T-cell (primary cell): ENCODE measurements at regions not wholly inside any gene's neighbourhood (a gene's known extent, or its start where the extent isn't known, plus 50 kb on each side); places are given as distances from the start of the nearest gene placed in this dataset.

Source experiments
- ATAC-seq, 4 experiments: fragments of 200-7000 bp in 3 of 4; fragments of 150-1000 bp in 1 of 4; cut with Tn5 transposase; replicated peaks in 1 of 4; 1 replicate in 3 of 4; 2 replicates in 1 of 4; pipeline ENCODE4 v1.10.0; 2021; ENCODE audit warnings: moderate library complexity in 3 of 4, mild to moderate bottlenecking in 2 of 4, moderate number of reproducible peaks in 1 of 4
- CTCF ChIA-PET, 2 donors: fragments of 300-600 bp; sonication (Branson Sonifier 250); formaldehyde crosslinking; loops; one replicate each; lab custom pipeline; 2022; ENCODE audit warnings: antibody characterized with exemption in 2 of 2; lab: Charles Lee
- POLR2A ChIA-PET, 2 donors: fragments of 300-600 bp; sonication (Branson Sonifier 250); formaldehyde crosslinking; loops; one replicate each; lab custom pipeline; 2022; ENCODE audit warnings: antibody characterized with exemption in 2 of 2; lab: Charles Lee
- DNase-seq, 35 experiments: peaks; one replicate each; pipeline versions ENCODE4 v3.0.0 to v3.0.0-alpha.2; 2013 to 2023
- H3K27ac ChIP-seq: one replicate; pipeline ENCODE4 v1.5.1; 2013; ENCODE audit warnings: low read length
- H3K27me3 ChIP-seq, 2 experiments: replicated peaks in 1 of 2; 1 replicate in 1 of 2; 2 replicates in 1 of 2; pipeline versions ENCODE4 v1.6.1 to v1.7.0; 2013; ENCODE audit warnings: low read length in 1 of 2, mixed read lengths in 1 of 2; ENCODE audit not compliant: control insufficient read depth in 2 of 2, insufficient read depth in 2 of 2; ENCODE audit errors: extremely low read depth in 1 of 2
- H3K36me3 ChIP-seq, 2 donors: 1 replicate in 1 of 2; 2 replicates in 1 of 2; pipeline versions ENCODE4 v1.6.1 to v1.7.0; 2013; ENCODE audit warnings: low read length in 1 of 2; ENCODE audit not compliant: control insufficient read depth in 2 of 2, insufficient read depth in 1 of 2; ENCODE audit errors: extremely low read depth in 1 of 2
- H3K4me1 ChIP-seq, 2 experiments: 1 replicate in 1 of 2; 2 replicates in 1 of 2; pipeline versions ENCODE4 v1.6.1 to v1.7.0; 2013; ENCODE audit warnings: low read length in 2 of 2, mixed read lengths in 1 of 2; ENCODE audit not compliant: insufficient read depth in 2 of 2, control insufficient read depth in 1 of 2; ENCODE audit errors: extremely low read depth in 1 of 2
- H3K4me3 ChIP-seq, 2 donors: 1 replicate in 1 of 2; 2 replicates in 1 of 2; pipeline versions ENCODE4 v1.5.1 to v1.7.0; 2013; ENCODE audit warnings: mild to moderate bottlenecking in 2 of 2, low read length in 1 of 2, moderate library complexity in 1 of 2; ENCODE audit not compliant: control insufficient read depth in 1 of 2; ENCODE audit errors: extremely low read depth in 1 of 2
- H3K9me3 ChIP-seq: 2 replicates; pipeline ENCODE4 v1.7.0; 2013
- H3K27ac Mint-ChIP-seq, 2 donors: one replicate each; pipeline ENCODE4 v1.8.0; 2020 to 2021; ENCODE audit warnings: mild to moderate bottlenecking in 2 of 2, mixed read lengths in 2 of 2
- H3K27me3 Mint-ChIP-seq, 2 donors: one replicate each; pipeline ENCODE4 v1.8.0; 2021 to 2022; ENCODE audit warnings: mixed read lengths in 2 of 2
- H3K36me3 Mint-ChIP-seq: one replicate; pipeline ENCODE4 v1.8.0; 2021; ENCODE audit warnings: mixed read lengths
- H3K4me1 Mint-ChIP-seq, 3 donors: one replicate each; pipeline ENCODE4 v1.8.0; 2020 to 2022; ENCODE audit warnings: mixed read lengths in 3 of 3, mild to moderate bottlenecking in 1 of 3
- H3K4me3 Mint-ChIP-seq, 3 donors: one replicate each; pipeline ENCODE4 v1.8.0; 2020 to 2022; ENCODE audit warnings: mild to moderate bottlenecking in 3 of 3, mixed read lengths in 3 of 3, moderate library complexity in 3 of 3
- H3K9me3 Mint-ChIP-seq, 3 donors: one replicate each; pipeline ENCODE4 v1.8.0; 2020 to 2022; ENCODE audit warnings: mixed read lengths in 3 of 3
- WGBS: methylation state at CpG from one replicate; pipeline ENCODE4 v1.1.5; 2013; ENCODE audit warnings: missing lambda C conversion rate; ENCODE audit not compliant: insufficient coverage; 5-methylcytosine and 5-hydroxymethylcytosine counted together

DNA sequence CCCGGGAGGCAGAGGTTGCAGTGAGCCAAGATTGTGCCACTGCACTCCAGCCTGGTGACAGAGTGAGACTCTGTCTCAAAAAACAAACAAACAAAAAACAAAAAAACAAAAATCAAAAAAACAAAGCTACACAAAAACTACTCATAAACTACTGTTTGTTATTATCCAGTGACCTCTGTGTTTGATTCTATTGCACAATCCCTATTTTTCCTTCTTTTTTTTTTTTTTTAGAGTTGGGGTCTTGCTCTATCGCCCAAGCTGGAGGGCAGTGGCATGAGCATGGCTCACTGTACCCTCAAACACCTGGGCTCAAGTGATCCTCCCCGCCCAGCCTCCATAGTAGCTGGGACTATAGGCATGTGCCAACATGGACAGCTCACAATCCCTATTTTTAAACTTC lies 92.7 kb downstream of the FAM217A start:
- H3K4me3 Mint-ChIP-seq = no peak overlapping the region
- H3K36me3 ChIP-seq = peaks cover 0 to 2% of the 10 kb centered on the region in 2 donors
- H3K9me3 ChIP-seq = no peaks in the 10 kb centered on the region
- ChIA-PET POLR2A (interaction anchor here in 1 of 2 donors (0.8 kb wide), 1 partner anchor 62 kb away, joined by 3 read pairs; no protein-coding TSS in a partner anchor), CTCF (interaction anchor here in 1 of 2 donors (0.7 to 1.1 kb wide), 3 partner anchors 12 to 31 kb away, joined by 4 to 5 read pairs (median 5); no protein-coding TSS in a partner anchor)
- H3K4me3 ChIP-seq = no peak overlapping the region
- DNase-seq (no peak), ATAC-seq (no peak)
- H3K9me3 Mint-ChIP-seq = peaks cover 0 to 3% (median 0%) of the 10 kb centered on the region in 3 donors
- no peaks in the 10 kb centered on the region for H3K27me3 Mint-ChIP-seq
- 86% methylated on average over 2 of the region's 3 CpGs for WGBS
- peaks cover 0 to 7% of the 10 kb centered on the region in 2 experiments for H3K4me1 ChIP-seq
- no peaks in the 10 kb centered on the region for H3K27me3 ChIP-seq
- H3K27ac ChIP-seq = no peak overlapping the region
- peaks cover 12 to 29% (median 19%) of the 10 kb centered on the region in 3 donors for H3K4me1 Mint-ChIP-seq
- H3K27ac Mint-ChIP-seq = no peak overlapping the region
- peaks cover 36% of the 10 kb centered on the region for H3K36me3 Mint-ChIP-seq

GRCh38 chr6:3987053-3987452 lies 91.9 kb downstream of the FAM217A start:
- DNase-seq = no peak
- Mint-ChIP-seq H3K27ac (no peak overlapping the region), H3K9me3 (peaks cover 0 to 1% (median 0%) of the 10 kb centered on the region in 3 donors), H3K27me3 (no peaks in the 10 kb centered on the region), H3K4me1 (peaks cover 18 to 31% (median 24%) of the 10 kb centered on the region in 3 donors), H3K4me3 (no peak overlapping the region), H3K36me3 (peaks cover 33% of the 10 kb centered on the region)
- no peaks in the 10 kb centered on the region for H3K9me3 ChIP-seq
- POLR2A ChIA-PET = no interaction called here
- CTCF ChIA-PET = interaction anchor here (0.5 to 0.7 kb wide), 2 partner anchors 52 to 645 kb away, joined by 3 read pairs; no protein-coding TSS in a partner anchor
- 90% methylated on average over 3 of the region's 3 CpGs for WGBS
- peaks cover 0 to 8% of the 10 kb centered on the region in 2 experiments for H3K4me1 ChIP-seq
- H3K4me3 ChIP-seq = no peak overlapping the region
- H3K36me3 ChIP-seq = peaks cover 0 to 2% of the 10 kb centered on the region in 2 donors
- no peaks in the 10 kb centered on the region for H3K27me3 ChIP-seq
- H3K27ac ChIP-seq = no peak overlapping the region
- ATAC-seq = no peak

DNA sequence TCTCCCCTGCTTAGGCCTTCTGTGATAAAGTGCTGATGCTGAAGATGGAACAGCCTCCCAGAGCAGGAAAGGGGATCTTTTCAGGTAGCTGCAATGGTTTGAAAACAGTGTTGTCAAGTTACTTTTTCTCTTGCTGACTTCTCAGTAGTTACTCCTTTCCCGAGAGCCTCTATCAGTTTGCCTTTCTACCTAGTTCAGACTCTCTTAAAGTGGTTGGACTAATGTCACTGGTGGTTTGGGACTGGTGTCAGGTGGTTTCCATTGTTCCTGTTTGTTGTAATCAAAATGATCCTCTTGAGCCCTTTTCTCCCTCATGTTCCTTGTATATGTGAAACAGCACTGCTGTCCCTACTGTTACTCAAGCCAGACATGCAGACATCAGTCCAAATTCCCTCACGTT lies 91.4 kb downstream of the FAM217A start:
- CTCF ChIA-PET = no interaction called here
- Histone ChIP-seq H3K27me3 (no peaks in the 10 kb centered on the region), H3K9me3 (no peaks in the 10 kb centered on the region), H3K4me3 (no peak overlapping the region), H3K4me1 (peaks cover 0 to 8% of the 10 kb centered on the region in 2 experiments), H3K36me3 (peaks cover 0 to 2% of the 10 kb centered on the region in 2 donors), H3K27ac (no peak overlapping the region)
- WGBS = no CpG with 5 or more reads among the region's 2 CpGs
- Mint-ChIP-seq H3K4me3 (no peak overlapping the region), H3K36me3 (peaks cover 30% of the 10 kb centered on the region), H3K9me3 (no peaks in the 10 kb centered on the region), H3K4me1 (peaks cover 18 to 31% (median 24%) of the 10 kb centered on the region in 3 donors), H3K27me3 (no peaks in the 10 kb centered on the region), H3K27ac (no peak overlapping the region)
- DNase-seq (no peak), ATAC-seq (no peak)
- POLR2A ChIA-PET = no interaction called here

DNA sequence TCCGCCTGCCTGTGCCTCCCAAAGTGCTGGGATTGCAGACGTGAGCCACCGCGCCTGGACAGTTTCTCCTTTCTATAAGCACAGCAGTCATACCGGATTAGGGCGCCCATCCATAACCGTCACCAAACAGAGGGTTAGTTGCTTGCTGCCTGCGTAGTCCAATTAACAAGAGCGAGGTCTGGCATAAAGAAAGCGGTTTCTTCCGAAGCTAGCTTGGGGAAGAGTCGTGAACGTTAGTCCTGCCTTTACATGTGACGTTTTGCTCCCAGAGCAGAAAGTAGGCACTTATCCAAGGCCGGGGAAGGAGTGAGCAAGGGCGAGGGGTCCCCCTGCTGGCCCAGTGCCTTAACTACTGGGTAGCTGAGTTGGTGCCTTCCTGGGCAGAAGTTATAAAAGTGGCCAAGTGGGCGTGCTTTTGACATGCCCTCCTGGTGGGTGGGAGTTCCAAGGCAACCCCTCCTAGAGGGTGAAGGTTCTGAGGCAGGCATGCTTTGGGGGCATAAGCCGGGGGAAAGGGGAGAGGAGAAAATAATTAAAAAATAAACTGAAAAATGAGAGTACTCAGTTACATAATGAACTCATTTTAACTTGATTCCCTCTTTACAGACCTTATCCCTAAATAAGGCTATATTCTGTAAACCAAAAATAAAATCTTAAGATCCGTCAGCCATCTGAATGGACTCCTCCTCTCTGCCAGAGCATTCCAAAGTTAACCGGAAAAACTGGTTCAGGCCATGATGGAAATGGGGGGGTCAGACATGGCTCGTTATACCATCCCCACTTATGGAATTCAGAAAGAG lies 88.0 kb downstream of the FAM217A start:
- Histone ChIP-seq H3K27me3 (no peaks in the 10 kb centered on the region), H3K27ac (no peak overlapping the region), H3K9me3 (no peaks in the 10 kb centered on the region), H3K4me1 (peaks cover 0 to 8% of the 10 kb centered on the region in 2 experiments), H3K36me3 (peaks cover 0 to 2% of the 10 kb centered on the region in 2 donors), H3K4me3 (no peak overlapping the region)
- no peak overlapping the region for H3K4me3 Mint-ChIP-seq
- peak; percentile 85 to 90 (median 88) for ATAC-seq
- ChIA-PET POLR2A (interaction anchor here in 1 of 2 donors (0.6 kb wide), 1 partner anchor 149 kb away, joined by 3 read pairs; no protein-coding TSS in a partner anchor), CTCF (interaction anchor here (0.6 to 2.2 kb wide), 18 partner anchors 11 to 1038 kb away, joined by 3 to 10 read pairs (median 4); partner anchors contain the start of gene FAM50B (in 1 of the 2))
- 48% methylated on average over 18 of the region's 21 CpGs for WGBS
- no peaks in the 10 kb centered on the region for H3K9me3 Mint-ChIP-seq
- H3K27me3 Mint-ChIP-seq = no peaks in the 10 kb centered on the region
- H3K27ac Mint-ChIP-seq = no peak overlapping the region
- DNase-seq = peak; percentile 23 to 76 (median 58)
- peaks cover 19 to 40% (median 24%) of the 10 kb centered on the region in 3 donors for H3K4me1 Mint-ChIP-seq
- peaks cover 18% of the 10 kb centered on the region for H3K36me3 Mint-ChIP-seq

- H3K27ac ChIP-seq = no peak overlapping the region
- ChIA-PET CTCF (interaction anchor here (0.7 to 1.0 kb wide), 2 partner anchors 15 to 712 kb away, joined by 5 read pairs; no protein-coding TSS in a partner anchor), POLR2A (no interaction called here)
- no peak for DNase-seq
- WGBS = no CpG with 5 or more reads among the region's 4 CpGs
- no peak overlapping the region for H3K27ac Mint-ChIP-seq
- no peaks in the 10 kb centered on the region for H3K9me3 Mint-ChIP-seq
- peaks cover 0 to 2% of the 10 kb centered on the region in 2 donors for H3K36me3 ChIP-seq
- H3K9me3 ChIP-seq = no peaks in the 10 kb centered on the region
- H3K27me3 ChIP-seq = no peaks in the 10 kb centered on the region
- peaks cover 21 to 34% (median 26%) of the 10 kb centered on the region in 3 donors for H3K4me1 Mint-ChIP-seq
- H3K36me3 Mint-ChIP-seq = peaks cover 13% of the 10 kb centered on the region
- no peak overlapping the region for H3K4me3 Mint-ChIP-seq
- no peak overlapping the region for H3K4me3 ChIP-seq
- H3K27me3 Mint-ChIP-seq = no peaks in the 10 kb centered on the region
- peaks cover 0 to 8% of the 10 kb centered on the region in 2 experiments for H3K4me1 ChIP-seq
- ATAC-seq = no peak
Measured at GRCh38 chr6:3991941-3992340, 87.0 kb downstream of the FAM217A start.

DNA sequence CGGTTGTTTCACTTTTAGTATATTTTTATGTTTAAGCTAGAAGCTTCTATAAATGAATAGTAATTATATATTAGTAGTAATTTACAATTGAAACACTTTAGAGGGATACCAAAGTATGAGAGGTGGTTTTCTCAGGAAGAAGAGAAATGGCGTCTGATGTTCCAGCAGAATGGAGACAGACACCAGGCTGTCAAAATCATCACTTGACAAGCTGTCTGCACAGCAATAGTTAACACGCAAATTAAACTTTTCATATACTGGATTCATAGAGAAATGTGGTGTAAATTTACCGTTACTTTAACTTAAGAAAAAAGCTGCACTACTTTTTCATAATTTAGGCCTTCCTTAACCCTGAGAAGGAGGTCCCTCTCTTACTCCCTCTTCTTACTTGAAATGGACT lies 82.6 kb downstream of the FAM217A start:
- peaks cover 0 to 2% of the 10 kb centered on the region in 2 donors for H3K36me3 ChIP-seq
- Mint-ChIP-seq H3K36me3 (no peaks in the 10 kb centered on the region), H3K4me1 (peaks cover 27 to 40% (median 30%) of the 10 kb centered on the region in 3 donors), H3K4me3 (no peak overlapping the region), H3K27ac (no peak overlapping the region), H3K9me3 (no peaks in the 10 kb centered on the region), H3K27me3 (no peaks in the 10 kb centered on the region)
- peaks cover 0 to 2% of the 10 kb centered on the region in 2 experiments for H3K4me1 ChIP-seq
- no CpG with 5 or more reads among the region's 4 CpGs for WGBS
- POLR2A ChIA-PET = interaction anchor here in 1 of 2 donors (0.6 kb wide), 1 partner anchor 10 kb away, joined by 12 read pairs; no protein-coding TSS in a partner anchor
- H3K27me3 ChIP-seq = no peaks in the 10 kb centered on the region
- DNase-seq (no peak), ATAC-seq (no peak)
- H3K9me3 ChIP-seq = no peaks in the 10 kb centered on the region
- H3K4me3 ChIP-seq = no peak overlapping the region
- CTCF ChIA-PET = interaction anchor here in 1 of 2 donors (1.0 kb wide), 1 partner anchor 19 kb away, joined by 3 read pairs; no protein-coding TSS in a partner anchor
- H3K27ac ChIP-seq = no peak overlapping the region
